HG03060 (cell line): ENCODE measurements at regions not wholly inside any gene's neighbourhood (a gene's known extent, or its start where the extent isn't known, plus 50 kb on each side); places are given as distances from the start of the nearest gene placed in this dataset.

Experiments
- ATAC-seq: cut with Tn5 transposase; IDR thresholded peaks from one replicate; pipeline ENCODE4 v1.9.1; 2021; ENCODE audit warnings: low read depth, moderate number of reproducible peaks; ENCODE audit not compliant: unreplicated experiment

DNA sequence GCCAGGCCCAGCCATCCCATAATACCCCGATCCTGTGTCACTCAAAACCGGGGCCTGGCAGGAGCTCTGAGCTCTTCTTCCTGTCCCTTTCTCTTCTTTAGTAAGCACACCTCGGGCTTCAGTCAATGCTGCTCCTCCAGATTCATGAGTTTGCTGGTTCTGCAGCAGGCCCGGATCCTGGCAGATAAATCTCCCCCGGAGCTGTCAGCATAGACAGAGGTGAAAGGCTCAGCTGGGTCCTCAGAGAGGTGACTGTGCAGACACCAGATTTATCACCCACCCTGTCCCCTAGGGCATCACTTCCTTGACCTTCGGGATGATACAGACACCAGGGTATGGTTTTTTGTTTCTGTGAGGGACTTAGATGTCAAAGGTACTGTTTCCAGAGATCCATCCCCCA, 242.5 kb upstream of the N4BP1 start:
- ATAC-seq = no peak

DNA sequence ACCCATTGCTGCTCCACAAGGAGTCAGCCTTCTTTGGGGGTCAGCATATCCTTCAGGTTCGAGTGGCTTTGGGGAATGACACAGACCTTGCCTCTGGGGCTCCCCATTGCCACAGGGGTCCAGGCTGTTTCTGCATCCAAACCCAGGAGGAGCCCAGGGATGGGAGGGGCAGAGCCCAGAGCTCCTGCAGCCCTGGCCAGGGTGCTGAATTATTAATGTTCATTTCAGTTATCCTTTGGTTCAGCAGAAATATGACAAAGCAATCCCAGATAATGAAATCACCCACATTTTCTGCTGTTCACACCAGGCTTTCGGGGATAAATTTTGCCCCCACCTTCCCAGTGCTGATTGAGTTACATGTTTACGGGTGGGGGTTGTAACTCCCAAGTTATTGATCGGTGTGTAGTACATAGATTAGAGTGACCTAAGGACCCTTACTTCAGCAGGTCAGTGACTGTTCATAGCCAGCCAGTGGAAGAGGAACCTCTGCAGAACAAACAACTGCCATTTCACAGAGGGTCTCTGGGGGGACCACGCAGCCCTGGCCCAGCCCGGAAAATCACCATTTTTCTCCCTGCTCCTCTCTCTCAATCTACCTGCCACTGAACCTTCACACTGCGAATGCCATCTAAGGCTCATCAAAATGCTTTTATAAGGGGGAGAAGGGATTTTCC, 240.3 kb upstream of the N4BP1 start:
- ATAC-seq = no peak

- ATAC-seq = no peak
These were observed 236.3 kb upstream of the N4BP1 start for GRCh38 chr16:48846277-48846676.

DNA sequence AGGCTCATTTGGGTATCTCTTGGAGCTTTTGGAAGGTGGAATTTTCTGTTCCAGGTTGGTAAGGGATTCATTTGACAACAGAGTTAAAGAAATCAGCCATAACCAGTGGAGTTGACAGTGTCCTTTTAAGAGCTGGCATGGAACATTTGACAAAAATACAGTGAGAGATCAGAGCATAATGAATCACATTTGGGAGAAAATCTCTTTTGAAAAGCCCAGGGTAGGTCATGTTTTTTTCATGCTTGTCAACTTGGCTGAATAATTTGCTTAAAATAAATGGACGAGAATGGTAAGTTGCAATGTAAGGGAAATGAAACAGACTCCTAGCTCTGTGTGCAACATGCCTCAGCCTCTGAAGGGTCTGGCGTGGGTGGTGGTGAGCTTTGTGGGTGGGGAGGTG, 235.3 kb upstream of the N4BP1 start:
- no peak for ATAC-seq

- no peak for ATAC-seq
These were observed 228.4 kb upstream of the N4BP1 start for GRCh38 chr16:48838349-48838748.

DNA sequence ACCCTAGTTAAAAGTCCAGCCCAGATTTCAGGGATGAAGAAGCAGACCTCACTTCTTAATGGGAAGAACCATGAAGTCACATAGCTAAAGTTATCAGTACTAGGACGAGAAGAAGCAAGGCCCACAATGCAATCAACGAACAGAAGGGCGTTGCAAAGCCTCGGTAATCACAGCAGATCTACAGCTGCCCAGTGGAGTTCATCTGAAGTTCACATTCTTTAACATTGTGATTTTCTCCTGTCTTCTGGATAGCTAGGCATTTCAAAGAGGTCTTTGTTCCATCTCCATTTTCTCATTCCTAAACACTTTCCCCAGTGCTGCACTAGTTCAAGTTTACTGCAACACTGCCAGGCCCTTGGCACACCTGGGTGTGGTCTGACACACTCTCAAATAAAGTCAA, 226.7 kb upstream of the N4BP1 start:
- ATAC-seq = no peak

DNA sequence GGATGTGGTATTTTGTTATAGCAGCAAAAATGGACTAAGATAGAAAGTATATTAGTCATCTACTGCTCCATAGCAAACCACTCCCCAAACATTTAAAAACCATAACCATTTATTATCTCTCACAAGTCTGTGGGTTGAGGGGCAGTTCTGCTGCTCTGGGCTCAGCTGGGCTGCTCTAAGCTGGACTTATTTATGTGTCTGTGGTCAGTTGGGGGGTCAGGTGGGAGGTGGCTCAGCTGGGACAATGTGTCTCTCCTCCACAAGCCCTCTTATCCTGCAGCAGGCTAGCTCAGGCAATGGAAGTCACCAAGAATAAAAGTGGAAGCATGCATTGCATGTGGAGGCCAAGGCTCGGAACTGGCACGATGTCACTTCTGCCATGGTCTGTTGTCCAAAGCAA, 226.1 kb upstream of the N4BP1 start:
- ATAC-seq = no peak

GRCh38 chr16:48834576-48834975, 224.6 kb upstream of the N4BP1 start:
- no peak for ATAC-seq

GRCh38 chr16:48833461-48833860, 223.5 kb upstream of the N4BP1 start:
- no peak for ATAC-seq

- no peak for ATAC-seq
These were observed 221.2 kb upstream of the N4BP1 start for GRCh38 chr16:48831076-48831722.

DNA sequence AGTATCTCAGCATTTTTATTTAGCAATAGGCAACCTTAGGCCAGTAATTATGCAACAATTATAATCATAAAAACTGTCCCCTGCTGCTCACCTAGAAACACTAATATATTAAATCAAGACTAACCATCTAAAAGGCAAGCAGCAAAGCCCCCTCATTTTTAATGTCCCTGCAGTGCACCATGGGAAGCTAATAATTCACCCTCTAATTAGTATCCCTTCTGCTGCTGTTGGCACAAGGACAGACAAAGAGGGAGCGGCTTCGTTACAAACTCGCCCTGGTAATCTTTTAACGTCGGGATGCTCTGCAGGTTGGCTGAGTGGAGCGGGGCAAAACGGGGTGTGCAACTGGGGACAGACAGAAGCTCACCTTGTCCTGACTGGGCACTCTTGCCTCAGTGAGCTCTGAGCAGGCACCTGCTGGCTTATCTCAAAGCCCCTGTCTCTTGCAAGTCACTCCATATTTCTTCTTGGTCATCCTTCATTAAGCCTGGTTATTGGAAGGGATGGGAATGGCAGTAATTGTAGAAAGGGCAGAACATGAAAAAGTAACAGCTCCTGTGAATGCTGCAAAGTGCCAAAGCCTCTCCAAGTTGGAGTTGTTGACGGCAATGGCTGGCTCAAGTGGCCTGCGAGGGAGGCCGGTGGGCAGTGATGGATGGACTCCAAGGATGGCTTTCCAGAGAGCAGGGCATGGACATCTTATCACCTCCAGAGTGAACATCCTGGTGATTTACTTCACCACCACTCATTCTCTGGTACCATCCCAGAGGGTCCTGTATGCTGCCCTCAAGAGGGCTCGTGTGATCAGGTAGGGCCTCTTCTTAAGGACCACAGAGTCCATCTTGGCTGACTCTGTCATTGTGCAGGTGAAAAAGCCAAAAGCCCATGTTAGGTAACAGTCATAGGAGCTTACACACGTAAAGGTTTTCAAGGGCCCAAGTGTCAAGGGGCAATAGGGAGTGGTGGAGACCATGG, 219.6 kb upstream of the N4BP1 start:
- no peak for ATAC-seq

DNA sequence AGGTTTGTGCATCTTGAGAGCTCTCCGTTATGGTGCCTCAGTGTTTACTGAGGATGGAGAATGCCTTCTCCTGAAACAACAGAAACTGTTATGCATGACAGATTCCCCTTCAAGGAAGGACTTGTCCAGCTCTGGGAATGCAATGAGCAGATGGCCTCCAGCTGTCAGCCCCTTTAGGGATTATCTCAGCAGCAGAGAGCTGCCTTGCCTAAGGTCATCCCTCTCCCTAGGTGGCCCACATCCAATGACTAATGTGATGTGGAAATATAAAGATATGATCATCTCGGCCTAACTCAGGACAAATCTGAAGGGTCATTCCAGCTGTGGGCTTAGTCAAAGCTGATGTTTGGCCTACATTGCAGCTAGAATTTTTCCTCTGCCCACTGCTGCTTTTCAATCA, 214.3 kb upstream of the N4BP1 start:
- no peak for ATAC-seq

DNA sequence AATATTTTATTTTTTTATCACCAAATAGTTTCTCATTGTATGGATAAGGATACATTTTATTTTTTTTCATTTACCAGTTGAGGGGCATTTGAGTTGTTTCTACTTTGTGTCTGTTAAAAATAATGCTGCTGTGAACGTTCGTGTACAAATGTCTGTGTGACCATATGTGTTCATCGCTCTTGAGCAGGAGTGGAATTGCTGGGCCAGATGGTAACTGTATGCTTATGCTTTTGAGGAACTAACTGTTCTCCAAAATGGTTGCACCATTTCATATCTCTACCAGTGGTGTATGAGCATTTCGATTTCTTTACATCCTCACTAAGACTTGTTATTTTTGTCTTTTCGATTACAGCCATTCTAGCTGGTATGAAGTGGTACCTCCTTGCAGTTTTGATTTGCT, 212.5 kb upstream of the N4BP1 start:
- no peak for ATAC-seq

GRCh38 chr16:48820379-48820778, 210.4 kb upstream of the N4BP1 start:
- no peak for ATAC-seq

- no peak for ATAC-seq
These were observed 208.3 kb upstream of the N4BP1 start for GRCh38 chr16:48818257-48818656.

DNA sequence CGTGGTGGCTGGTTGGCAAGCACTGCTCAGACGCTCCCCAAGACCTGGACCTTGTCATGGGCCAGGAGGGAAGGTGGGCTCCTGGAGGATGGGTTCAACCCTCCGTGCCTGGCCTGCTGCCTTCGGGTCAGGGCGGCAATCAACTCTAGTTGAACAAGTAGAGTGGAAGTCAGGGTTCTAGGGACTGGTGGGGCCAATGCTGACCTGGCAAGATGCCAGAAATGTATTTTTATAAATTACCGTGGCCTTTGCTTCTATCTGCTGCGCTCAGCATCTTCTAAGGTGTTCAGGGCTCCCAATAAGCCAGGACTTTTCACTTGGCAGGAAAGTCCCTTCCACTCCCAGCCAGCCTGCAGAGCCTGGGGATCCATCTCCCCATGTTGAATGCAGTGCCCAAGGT, 207.1 kb upstream of the N4BP1 start:
- no peak for ATAC-seq

DNA sequence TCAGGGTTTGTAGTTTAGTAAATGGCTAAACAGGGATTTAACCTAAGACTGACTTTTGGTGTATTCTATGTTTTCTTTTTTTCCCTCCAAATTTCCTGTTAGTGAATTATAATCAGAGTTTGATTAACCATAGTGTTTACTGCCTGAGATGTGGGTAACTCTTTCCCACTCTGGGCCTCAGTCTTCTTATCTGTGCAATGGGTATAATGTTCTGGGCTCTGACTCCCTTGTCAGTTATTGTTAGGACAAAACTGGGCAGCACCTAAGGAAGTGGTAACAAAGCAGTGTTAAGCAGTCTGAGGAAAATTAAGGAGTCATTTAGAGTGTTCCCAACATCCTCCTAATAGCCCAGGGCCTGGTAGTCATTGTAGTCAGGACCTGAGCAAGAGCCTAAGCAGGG, 206.4 kb upstream of the N4BP1 start:
- ATAC-seq = no peak

- ATAC-seq = no peak
These were observed 205.0 kb upstream of the N4BP1 start for GRCh38 chr16:48814994-48815393.

- no peak for ATAC-seq
These were observed 203.5 kb upstream of the N4BP1 start for GRCh38 chr16:48813485-48813884.

GRCh38 chr16:48812856-48813255, 202.9 kb upstream of the N4BP1 start:
- no peak for ATAC-seq

GRCh38 chr16:48811478-48811877, 201.5 kb upstream of the N4BP1 start:
- no peak for ATAC-seq
